ENCODE measurements at regions not wholly inside any gene's neighbourhood (a gene's known extent, or its start where the extent isn't known, plus 50 kb on each side); places are given as distances from the start of the nearest gene placed in this dataset.

GRCh38 chr5:2012885-2013284, 130.2 kb upstream of the IRX4 start:
- TF ChIP-seq CTCF (IDR thresholded peaks at IDR 0.05; ENCODE audit: insufficient read depth, low read depth, low read length) (no peak), EZH2 (IDR thresholded peaks at IDR 0.05; ENCODE audit: insufficient read depth, low read length) (no peak)

Measured in astrocyte (in vitro differentiated cells and primary cell).